Frontal cortex (tissue), 3 donors: ENCODE measurements at regions not wholly inside any gene's neighbourhood (a gene's known extent, or its start where the extent isn't known, plus 50 kb on each side); places are given as distances from the start of the nearest gene placed in this dataset.
"Not testable (repeated sequence)": the region's sequence is repeated elsewhere in the genome, so short reads cannot be mapped to it uniquely, and the experiment has no call there.

Experiments used
- DNase-seq, 2 donors: peaks; one replicate each; pipeline ENCODE4 v3.0.0; 2012; ENCODE audit warnings: low spot score in 2 of 2
- FAIRE-seq: peaks from 2 replicates; lab custom pipeline; 2012; peaks lifted over from hg19 to GRCh38; lab: Jason Lieb, UNC
- donor health status: control.
- donor health status: control.
- donor health status: control.

DNA sequence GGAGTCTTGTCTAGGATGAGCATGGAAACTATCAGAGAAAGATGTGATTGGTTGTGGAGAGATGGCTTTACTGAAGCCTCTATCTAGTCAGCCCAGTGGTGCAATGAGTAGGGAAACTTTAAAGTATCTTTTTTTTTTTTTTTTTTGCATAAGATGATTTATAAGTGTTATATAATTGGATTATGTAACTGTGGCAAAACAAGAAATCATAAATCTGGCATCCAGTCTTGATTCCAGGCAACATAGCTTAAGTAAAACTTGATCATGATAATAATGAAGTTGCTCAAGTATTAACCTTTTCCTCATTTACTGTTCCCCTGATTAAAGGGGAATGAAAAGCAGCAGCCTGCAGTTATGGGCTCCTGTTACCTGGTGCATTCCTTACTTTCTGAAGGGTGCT lies 538.0 kb upstream of the ATP2B1 start:
- FAIRE-seq (no peak), DNase-seq (no peak)

DNA sequence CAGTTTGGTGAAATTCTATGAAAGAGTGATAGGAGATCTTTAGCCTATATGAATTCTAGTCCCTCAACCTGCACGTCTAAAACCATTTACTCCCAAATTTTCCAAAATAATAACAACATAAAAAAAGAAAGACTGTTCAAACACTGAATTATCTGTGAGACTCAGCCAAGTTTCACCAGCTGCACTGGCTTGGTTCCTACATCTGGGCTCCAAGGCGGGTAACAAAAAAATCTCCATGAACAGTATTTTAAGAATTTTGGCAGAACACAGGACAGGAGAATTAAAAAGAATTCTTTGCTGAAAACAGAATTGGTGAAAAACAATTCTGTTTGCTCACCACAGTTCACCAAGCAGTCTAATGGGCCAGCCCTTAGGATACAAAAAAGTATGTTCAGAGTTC lies 536.8 kb upstream of the ATP2B1 start:
- FAIRE-seq (no peak), DNase-seq (no peak)

DNA sequence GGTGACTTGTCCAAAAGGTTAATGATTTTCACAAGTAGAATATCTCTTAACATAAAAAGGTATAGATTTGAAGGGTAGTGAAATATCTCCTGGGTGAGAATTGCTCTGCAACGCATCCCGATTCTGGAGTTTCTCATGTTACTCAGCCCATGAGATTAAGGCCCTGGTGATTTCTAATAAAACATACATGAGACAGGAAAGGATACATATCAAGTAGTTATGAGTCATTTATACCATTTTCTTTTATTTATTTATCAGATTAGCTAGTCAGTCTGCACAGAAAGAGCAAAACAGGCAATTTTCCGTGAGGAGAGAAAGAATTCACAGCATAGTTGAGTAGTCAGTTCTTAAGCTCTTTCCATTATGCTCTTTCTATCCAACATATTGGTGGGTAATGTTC lies 535.6 kb upstream of the ATP2B1 start:
- FAIRE-seq (no peak), DNase-seq (no peak)

DNA sequence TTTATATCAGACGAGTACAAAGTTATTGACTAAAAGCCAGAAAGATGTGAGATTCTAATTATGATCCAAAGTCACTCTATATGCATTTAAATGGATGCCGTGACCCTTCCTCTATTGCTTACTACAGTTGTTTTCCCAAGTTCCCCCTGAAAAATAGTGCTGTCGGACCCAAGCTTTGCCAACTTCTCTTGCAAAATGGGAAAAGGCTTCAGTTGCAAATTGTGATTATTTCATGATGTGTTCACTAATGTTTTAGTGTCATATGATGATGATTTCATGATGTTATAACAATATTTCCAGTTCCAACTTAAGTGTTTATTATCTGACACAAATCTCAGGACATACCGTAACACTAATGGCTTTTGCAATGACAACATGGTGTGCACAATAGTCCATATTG lies 534.6 kb upstream of the ATP2B1 start:
- DNase-seq (no peak), FAIRE-seq (no peak)

DNA sequence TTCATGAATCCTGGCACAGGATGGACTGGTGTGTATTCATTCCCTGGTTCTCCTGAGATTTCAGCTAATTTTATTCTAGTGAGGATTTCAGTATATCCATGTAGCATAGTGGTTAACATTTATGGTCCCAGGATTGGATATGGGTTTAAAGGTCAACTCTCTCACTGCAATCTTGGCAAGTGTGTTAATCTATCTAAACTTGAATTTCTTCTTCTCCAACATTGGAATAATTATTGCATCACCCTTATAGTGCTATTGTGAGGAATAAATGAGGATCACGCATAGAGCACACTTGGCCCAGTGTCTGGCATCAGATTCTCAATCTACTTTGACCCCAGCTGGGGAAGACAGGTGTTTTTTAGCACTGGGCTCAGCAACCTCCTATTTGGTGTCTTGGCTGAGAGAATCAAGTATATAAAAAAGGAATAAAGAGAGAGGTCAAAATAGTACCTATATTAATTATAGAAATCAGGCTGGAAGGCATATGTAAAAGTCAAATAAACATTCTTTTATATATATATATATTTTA lies 531.2 kb upstream of the ATP2B1 start:
- FAIRE-seq, result no peak

DNA sequence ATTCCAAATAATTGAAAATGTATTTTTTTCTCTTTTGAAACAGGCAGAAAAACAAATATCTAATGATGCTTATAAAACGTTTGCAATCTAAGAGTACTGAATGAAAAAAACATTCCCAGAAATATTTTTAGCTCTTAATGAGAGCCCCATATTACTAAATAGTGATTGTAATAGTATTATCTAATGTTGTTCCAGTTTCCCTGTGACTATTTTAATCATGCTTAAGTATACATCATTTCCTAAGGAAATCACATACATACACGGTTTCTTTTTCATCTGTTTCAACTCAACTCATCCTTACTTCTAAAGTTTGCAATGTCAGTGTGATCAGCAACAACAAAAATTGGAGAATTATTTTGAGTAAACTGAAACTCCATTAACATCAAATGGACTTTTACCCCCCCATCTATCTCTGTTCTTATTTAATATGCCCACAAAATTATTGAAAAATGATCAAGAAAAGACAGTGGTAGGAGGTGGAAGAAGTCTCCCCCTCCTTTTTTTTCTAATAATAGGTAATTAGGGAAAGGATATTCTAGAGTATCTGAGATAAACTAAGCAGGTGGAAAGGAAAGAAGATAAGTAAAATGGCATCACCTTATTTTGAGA lies 530.1 kb upstream of the ATP2B1 start:
- FAIRE-seq (no peak), DNase-seq (no peak)

More for the DNA sequence above, 531.2 kb upstream of the ATP2B1 start:
- DNase-seq, result no peak

DNA sequence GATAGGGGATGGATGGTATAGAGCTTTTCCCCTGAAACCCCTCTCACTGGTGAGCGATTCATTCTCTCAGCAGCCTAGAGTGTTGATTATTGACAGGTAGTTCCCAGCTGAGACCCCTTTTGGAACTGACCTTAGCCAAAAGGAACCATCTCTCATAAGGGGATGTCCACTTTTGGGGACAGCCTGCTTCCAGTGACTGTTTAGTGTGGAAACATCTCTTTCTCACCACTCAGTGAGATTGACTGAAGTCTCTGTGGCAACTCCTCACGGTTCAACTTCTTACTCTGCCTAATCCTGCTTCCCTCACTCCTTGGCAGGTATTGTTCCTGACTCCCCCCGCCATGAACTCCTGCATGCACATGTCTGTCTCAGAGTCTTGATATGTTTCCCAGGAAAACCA lies 529.2 kb upstream of the ATP2B1 start:
- FAIRE-seq (no peak), DNase-seq (no peak)

DNA sequence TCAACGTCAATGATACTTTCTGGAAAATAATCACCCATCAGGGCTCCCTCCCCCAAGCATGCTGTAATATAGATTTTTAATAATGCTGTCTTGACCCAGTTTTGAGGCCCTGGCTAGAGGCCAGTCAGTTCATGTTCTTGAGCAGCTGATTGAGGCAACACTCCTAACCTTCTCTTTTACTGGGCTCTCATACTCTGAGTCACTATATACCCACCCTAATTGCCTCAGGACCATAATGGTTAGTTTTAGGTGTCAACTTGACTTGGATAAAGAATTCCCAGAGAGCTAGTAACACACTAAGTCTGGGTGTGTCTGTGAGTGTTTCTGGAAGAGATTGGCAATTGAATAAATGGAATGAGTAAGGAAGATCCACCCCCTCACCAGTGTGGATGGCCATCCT lies 527.0 kb upstream of the ATP2B1 start:
- no peak for DNase-seq
- no peak for FAIRE-seq

DNA sequence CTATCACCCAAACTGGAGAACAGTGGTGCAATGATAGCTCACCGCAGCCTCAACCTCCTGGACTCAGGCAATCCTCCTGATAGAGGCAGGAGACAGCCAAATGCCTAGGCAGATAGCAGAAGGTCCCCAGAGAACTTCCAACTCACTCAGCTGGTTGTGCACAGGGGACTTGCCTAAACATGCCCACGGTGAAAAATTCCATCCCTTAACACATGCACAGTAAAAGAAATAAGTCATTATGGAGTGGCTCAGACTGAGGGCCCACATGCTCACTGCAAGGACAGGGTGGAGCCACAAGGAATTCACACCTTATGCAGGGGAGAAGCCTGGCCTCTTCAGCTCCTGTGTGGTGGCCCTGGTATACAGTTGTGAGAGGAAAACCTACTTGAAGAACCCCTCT lies 525.8 kb upstream of the ATP2B1 start:
- FAIRE-seq, result no peak
- no peak for DNase-seq

DNA sequence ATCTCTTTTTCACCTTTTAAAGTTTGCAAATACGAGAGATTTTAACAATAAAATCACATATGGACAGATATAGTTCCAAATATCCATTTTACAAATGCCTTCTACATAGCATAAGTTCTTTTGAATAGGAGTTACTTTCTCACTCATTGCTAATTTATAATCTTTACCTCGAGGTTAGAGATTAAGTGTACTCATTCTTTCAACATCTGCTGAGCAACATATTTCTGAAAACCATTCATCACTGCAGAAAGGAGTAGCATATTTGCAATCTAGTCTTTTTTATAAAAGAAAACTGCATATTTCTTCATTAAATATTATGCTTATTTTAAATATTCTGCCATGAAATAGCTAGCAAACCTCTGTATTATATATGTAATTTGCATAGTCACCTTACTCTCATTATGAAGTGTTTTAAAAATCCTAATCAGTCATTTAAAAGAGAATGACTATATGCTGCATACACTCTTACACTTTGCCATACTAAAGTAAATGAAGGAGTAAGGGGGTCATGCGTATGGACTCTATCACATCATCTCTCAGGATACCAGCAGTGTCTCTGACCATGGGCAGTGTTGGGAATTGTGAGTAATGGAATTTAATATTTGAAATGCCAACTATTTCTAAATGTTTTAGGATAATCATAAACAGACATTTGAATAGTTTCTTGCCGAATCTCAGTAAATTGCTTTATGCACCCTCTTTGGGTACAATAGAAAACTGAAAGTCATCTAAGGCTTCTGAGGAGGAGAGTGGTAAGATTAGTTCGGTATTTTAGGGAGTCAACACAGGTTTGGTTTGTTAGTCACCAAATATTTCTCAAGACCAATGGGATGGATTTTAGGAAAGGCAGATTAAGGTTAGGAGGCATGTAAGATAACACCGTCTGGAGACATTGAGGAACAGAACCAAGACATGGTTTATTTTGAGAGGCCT lies 524.8 kb upstream of the ATP2B1 start:
- DNase-seq (no peak), FAIRE-seq (no peak)

DNA sequence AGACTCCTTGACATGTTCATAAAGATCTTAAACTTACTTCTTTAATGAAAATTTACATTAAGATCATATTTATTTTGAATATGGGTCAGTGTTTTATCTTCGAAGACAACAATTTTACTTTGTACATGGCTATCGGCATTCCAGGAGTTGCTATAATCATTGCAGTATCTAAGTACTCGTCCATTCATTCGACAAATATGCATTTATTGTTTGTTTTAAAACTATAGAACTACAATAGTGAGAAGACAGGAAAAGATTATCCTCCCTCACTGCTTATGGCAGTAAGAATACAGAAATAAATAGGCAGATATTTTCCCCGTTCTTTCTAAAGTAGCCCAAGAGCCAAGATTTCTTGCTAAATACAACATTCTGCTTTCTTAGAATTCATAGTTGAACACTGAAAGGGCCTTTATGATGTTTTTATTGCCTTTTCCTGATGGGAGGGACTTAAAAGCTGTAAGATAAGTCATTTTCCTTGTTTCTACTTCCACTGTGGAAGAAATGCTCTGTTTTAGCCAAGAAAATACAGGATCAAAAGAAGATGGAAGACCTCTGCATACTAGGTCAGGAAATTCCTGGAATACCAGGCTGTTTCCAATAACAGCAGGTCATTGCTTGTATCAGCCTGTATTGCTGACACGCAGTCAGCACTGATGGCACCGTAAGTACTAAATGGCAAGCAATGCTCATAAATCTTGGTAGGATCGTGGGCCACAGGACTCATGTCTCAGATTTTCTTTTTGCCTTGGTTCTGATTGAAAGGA lies 521.0 kb upstream of the ATP2B1 start:
- DNase-seq (no peak), FAIRE-seq (no peak)

DNA sequence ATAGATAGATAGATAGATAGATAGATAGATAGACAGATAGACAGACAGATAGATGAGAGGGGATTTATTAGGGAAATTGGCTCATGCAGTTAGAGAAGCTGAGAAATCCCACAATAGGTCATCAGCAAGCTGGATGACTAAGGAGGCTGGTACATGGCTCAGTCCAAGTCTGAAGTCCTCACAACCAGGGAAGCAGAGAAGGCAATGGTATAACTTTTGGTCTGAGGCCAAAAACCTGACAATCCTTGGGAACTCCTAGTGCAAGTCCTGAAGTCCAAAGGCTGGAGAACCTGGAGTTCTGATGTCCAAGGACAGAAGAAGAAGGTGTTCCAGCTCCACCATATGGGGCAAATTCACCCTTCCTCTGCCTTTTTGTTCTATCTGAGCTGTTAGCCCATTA lies 517.6 kb upstream of the ATP2B1 start:
- DNase-seq (no peak), FAIRE-seq (no peak)

DNA sequence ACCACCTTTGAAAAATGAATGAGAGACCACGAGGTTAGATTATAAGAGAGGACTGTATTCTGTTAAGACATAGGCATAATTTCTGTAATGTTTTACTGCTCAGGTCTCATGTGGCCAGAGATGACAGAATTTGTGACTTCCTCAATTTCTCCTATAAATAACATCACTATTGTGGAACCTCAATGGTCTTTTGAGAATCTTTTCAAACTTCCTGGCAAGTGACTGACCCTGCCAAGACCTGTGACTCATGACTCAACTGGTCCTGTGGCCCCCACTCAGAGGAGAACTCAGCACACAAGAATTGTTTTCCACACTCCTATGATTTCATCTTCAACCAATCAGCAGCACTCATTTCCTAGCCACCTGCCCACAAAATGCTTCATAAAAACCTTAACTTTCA lies 508.2 kb upstream of the ATP2B1 start:
- DNase-seq, result no peak
- FAIRE-seq, result no peak

DNA sequence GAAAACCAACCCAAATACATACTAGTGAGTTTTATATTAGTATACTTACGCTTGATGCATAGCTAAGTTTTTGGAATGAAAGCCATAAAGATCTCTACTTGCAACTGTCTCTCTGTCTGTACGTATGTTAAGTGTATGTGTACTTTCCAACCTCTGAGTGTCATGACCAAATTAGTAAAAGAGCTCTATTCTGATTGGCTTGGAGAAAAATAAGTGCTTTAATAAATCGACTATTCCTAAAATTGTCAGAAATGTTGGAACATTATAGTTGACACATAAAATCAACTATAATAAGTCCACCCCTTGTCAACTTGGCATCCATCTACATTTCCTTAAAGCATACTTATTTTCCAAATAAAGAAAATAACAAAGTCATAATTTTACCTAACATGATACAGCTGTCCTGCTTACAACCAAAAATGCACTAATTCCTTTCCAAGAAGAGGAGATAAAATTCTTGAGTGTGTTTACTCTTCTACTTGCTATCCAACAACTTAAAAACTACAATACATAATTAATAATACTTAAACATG lies 507.4 kb upstream of the ATP2B1 start:
- DNase-seq (no peak), FAIRE-seq (no peak)

DNA sequence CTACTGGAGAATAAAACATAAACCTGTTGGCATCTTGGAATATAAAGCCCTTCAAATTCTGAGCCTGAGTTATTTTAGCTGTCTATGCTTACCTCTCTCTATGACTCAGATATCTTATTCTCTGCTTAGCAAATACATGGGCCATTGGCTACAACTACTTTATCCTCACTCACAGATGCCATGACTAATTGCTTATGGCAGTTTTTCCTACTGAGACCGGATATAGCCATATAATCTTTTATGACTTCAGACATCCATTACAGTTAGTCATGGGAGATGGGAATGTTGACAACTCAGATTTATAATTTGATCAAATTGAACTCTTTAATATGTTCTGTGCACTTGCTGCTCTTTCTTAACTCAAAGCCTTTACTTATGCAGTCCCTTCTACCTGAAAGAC lies 502.4 kb upstream of the ATP2B1 start:
- no peak for FAIRE-seq
- no peak for DNase-seq

DNA sequence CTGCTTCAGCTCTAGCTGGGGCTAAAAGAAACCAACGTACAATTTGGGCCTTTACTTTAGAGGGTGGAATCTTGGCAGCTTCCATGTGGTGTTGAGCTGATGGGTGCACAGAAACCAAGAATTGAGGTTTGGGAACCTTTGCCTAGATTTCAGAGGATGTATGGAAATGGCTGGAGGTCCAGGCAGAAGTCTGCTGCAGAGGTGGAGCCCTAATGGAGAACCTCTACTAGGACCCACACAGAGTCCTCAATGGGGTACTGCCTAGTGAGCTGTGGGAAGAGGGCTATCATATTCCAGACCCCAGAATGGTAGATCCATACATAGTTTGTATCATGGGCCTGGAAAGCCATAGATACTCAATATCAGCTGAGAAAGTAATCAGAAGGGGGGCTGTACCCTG lies 500.4 kb upstream of the ATP2B1 start:
- DNase-seq (no peak), FAIRE-seq (no peak)

DNA sequence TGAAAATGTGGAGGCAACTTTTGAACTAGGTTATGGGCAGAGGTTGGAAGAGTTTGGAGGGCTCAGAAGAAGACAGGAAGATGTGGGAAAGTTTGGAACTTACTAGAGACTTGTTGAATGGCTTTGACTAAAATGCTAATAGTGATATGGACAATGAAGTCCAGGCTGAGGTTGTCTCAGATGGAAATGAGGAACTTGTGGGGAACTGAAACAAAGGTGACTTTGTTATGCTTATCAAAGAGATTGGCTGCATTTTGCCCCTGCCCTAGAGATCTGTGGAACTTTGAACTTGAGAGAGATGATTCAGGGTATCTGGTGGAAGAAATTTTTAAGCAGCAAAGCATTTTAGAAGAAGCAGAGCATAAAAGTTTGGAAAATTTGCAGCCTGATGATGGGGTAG lies 499.7 kb upstream of the ATP2B1 start:
- FAIRE-seq, result not testable (repeated sequence)

DNA sequence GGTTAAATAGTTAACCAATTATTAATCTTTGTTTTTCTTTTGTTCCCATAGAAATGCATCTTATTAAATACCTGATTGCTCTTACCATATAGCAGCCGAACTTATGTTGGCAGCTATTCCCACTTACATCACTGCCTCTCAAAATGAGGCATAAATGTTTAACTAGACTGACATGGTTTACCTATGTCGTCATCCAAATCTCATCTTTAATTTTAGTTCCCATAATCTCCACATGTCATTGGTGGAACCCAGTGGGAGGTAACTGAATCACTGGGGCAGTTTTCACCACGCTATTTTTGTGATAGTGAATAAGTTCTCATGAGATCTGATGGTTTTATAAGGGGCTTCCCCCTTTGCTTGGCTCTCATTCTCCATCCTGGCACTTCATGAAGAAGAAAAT lies 499.2 kb upstream of the ATP2B1 start:
- DNase-seq, result no peak
- no peak for FAIRE-seq

More for the DNA sequence above, 499.7 kb upstream of the ATP2B1 start:
- not testable (repeated sequence) for DNase-seq

DNA sequence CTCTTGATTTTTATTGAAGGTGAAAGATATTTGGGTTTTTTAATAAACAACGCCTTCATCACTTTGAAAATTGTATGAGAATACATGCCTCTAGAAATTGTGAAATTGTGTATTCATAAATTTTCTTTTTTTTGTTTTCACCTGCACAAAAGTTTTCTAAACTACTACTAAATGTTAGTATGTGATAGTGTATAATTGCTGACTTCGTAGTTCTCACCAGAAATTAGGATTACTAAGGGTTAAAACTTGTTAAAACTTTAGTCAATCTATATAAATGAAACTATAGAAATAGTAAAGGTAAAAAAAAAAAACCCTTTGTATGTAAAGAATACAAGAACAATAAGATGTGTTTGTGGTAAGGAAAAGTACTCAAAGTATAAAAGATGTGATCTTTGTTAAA lies 496.5 kb upstream of the ATP2B1 start:
- FAIRE-seq (peak; percentile 36), DNase-seq (no peak)

DNA sequence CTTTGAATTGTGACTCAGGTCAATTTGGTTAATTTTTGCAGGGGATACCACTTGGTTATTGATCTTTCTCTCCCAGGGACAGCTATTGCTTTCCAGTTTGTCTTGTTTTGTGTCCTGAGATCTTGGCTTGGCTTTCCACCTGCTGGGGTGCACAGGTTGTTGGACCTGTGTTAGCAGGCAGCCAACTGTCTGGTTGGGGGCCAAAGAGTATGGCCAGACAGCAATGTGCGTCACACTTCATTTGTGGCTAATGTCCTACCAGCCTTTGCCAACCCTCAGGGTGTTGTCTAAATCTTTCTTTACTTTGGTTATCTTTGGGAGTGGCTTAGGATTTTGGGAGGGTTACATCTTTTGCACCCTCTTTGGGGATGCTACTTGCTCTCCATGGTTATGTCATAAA lies 494.9 kb upstream of the ATP2B1 start:
- DNase-seq (no peak), FAIRE-seq (no peak)
